GM12875 (cell line): ENCODE measurements at regions not wholly inside any gene's neighbourhood (a gene's known extent, or its start where the extent isn't known, plus 50 kb on each side); places are given as distances from the start of the nearest gene placed in this dataset.

ENCODE experiments used
- H3K4me3 ChIP-seq: one replicate; pipeline ENCODE4 v1.5.1; 2011; ENCODE audit warnings: low read depth, low read length, control low read depth
- TF ChIP-seq, protein P1 (sequence below): IDR thresholded peaks from 2 replicates; pipeline ENCODE4 v1.5.1; 2011; ENCODE audit warnings: low read depth, mild to moderate bottlenecking, control low read depth, inconsistent platforms, low read length, moderate library complexity, borderline replicate concordance; ENCODE audit not compliant: insufficient read depth

DNA sequence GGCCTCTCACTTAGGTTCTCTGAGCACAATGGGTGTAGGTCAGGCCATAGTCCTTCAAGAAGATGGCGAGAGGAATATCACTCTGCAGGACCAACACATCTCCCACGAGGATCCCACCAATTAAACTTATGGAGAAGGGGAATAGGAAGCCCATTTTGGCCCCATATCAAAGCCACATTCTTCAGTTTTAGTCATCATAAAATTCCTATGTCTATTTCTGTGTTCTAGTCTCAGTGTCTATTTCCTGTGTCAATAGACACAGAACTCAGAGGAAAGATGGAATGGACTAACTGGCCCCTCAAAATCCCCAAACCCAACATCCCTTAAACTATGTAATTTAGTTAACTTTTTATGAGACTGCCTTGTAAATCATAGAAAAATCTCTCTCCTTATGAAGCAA, 216.8 kb downstream of the HACE1 start:
- TF ChIP-seq, protein P1, sequence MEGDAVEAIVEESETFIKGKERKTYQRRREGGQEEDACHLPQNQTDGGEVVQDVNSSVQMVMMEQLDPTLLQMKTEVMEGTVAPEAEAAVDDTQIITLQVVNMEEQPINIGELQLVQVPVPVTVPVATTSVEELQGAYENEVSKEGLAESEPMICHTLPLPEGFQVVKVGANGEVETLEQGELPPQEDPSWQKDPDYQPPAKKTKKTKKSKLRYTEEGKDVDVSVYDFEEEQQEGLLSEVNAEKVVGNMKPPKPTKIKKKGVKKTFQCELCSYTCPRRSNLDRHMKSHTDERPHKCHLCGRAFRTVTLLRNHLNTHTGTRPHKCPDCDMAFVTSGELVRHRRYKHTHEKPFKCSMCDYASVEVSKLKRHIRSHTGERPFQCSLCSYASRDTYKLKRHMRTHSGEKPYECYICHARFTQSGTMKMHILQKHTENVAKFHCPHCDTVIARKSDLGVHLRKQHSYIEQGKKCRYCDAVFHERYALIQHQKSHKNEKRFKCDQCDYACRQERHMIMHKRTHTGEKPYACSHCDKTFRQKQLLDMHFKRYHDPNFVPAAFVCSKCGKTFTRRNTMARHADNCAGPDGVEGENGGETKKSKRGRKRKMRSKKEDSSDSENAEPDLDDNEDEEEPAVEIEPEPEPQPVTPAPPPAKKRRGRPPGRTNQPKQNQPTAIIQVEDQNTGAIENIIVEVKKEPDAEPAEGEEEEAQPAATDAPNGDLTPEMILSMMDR, result no peak

DNA sequence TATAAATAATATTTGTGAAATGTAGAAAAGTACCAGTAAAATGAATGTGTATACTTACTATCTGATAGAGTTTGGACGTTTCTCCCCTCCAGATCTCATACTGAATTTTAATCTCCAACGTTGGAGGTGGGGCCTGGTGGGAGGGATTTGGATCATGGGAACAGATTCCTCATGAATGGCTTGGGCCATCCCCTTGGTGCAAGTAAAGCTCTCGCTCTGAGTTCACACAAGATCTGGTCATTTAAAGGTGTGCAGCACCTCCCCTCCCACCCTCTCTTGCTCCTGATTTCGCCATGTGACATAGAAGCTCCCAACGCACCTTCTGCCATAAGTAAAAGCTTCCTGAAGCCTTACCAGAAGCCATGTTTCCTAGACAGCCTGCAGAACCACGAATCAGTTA, 219.0 kb downstream of the HACE1 start:
- H3K4me3 ChIP-seq, result no peak overlapping the region
- TF ChIP-seq, protein P1, result no peak

More for the DNA sequence above, 216.8 kb downstream of the HACE1 start:
- H3K4me3 ChIP-seq, result no peak overlapping the region

DNA sequence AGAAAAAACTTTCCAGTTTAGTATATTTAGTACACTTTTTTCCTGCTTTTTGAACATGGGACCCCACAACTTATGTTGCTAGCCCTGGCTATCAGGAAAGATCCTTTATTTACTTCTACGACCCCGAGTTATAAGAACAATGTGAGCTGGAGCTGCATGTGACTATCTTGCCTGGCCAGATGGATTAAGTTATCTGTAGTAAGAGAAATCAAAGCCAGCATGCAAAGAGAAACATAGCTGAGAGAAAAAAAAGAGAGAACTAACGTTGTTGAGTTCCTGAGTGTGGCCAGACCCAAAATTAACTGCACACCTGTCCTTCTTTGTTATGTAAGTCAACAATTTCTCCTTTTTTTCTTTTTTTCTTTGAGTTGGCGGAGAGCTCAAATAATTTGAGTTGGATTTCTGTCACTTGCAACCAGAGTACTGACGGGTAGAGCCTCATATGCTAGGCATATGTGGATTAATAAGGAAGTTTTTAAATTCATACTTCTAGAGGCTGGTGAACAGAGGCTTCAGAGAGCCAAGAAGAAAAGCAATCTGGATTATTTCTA, 219.5 kb downstream of the HACE1 start:
- no peak overlapping the region for H3K4me3 ChIP-seq

DNA sequence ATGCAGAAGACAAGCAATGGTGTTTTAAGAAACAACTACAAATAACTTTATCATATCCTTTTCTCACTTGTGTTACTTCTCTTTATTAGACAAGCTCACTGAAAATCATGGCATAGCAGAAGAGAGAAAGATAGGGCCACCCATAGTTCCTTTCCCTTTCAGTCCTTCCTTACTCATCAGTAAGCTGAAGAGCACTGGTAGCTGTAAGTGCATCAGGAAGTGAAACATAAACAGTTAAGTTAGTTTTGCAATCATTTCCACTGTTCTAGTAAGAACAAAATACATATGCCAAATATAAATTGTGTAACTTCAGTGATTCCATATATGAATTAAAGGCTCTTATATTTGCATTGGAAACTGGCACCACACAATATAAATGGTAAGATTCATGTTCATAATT, 220.1 kb downstream of the HACE1 start:
- no peak overlapping the region for H3K4me3 ChIP-seq

More for the DNA sequence above, 219.5 kb downstream of the HACE1 start:
- TF ChIP-seq, protein P1, result no peak

DNA sequence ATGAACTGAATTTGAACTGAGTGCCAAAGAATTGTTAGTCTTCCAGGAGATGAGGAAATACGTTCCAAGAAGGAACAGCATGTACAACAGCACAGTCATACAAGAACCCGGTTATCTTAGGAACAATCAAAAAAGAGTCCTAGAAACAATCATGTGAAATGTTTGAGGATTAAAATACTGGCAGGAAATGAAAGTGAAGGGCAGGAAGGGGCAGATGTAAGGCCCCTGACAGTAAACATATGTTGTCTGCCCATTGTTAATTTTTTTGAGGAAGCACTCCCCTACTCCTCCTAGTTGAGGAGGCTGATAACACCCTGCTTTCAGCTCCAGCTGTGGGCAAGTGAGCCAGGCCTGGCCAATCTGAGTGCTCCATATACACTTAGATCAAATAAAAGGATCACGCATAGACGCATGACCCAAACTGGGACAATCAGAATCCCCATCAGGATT, 220.9 kb downstream of the HACE1 start:
- TF ChIP-seq, protein P1, result no peak
- H3K4me3 ChIP-seq, result no peak overlapping the region

More for the DNA sequence above, 220.1 kb downstream of the HACE1 start:
- TF ChIP-seq, protein P1, result no peak

DNA sequence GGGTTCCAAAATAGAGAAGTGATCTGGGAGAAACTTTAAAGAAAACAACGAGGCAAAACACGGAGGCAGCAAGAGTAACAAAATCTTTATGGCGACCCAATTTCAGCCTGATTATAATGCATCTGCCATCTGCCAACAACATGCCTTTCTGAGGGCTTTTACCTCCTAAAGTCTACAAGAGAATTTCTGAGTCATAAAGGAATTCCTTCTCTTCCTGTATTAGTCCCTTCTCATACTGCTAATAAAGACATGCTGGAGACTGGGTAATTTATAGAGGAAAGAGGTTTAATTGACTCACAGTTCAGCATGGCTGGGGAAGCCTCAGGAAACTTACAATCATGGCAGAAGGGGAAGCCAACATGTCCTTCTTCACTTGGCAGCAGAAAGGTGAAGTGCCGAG, 226.6 kb downstream of the HACE1 start:
- TF ChIP-seq, protein P1, result no peak
- H3K4me3 ChIP-seq, result no peak overlapping the region

DNA sequence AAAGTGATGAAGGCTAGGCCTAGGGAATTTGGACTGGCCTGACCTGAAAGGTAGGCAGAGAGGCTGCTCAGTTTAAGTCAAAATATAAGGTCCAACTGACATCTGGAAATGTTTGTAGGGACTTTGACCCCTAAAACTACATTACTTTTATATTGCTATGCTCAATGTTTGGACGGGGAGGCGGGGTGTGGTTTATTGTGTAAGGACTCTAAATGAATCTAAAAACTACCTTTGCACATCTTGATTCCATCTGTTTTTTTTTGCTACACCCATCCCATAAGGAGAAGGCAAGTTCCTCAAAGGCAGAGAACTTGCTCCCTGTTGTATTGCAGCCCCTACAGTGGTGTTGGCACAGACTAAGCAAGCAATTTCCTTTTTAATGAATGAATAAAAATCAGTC, 227.1 kb downstream of the HACE1 start:
- TF ChIP-seq, protein P1, result no peak
- H3K4me3 ChIP-seq, result no peak overlapping the region
